AG09309 (cell line): ENCODE measurements at regions not wholly inside any gene's neighbourhood (a gene's known extent, or its start where the extent isn't known, plus 50 kb on each side); places are given as distances from the start of the nearest gene placed in this dataset.

Experiments
- DNase-seq: peaks from one replicate; pipeline ENCODE4 v3.0.0-alpha.2; 2010; ENCODE audit warnings: low read depth
- H3K4me3 ChIP-seq: 2 replicates; pipeline ENCODE4 v1.5.1; 2011; ENCODE audit warnings: mild to moderate bottlenecking, low read depth, low read length, moderate library complexity; ENCODE audit not compliant: control insufficient read depth
- TF ChIP-seq, protein P1 (sequence below): IDR thresholded peaks from 2 replicates; pipeline ENCODE4 v1.5.1; 2011; ENCODE audit warnings: mild to moderate bottlenecking, low read depth, low read length, inconsistent platforms; ENCODE audit not compliant: insufficient read depth, control insufficient read depth; ENCODE audit errors: missing control alignments

DNA sequence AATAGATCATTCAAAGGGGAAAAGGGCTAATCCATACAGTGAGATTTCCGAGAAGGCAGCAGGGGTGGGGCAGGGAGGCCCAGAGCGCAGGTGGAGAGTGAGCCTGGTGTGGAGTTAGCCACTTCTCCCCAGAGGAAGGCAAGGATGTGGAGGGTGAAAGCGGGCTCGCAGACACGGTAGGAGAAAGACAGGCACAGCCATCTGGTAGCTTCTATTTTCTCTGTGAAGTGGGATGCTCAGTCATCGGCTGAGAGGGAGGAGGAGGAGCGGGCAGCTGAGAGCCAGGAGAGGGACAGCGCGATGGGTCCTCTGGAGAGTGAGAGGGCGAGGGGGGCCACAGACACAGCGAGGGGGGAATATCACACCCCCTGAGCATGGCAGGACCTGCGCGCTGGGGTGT, 153.3 kb upstream of the NDUFV2 start:
- TF ChIP-seq, protein P1, sequence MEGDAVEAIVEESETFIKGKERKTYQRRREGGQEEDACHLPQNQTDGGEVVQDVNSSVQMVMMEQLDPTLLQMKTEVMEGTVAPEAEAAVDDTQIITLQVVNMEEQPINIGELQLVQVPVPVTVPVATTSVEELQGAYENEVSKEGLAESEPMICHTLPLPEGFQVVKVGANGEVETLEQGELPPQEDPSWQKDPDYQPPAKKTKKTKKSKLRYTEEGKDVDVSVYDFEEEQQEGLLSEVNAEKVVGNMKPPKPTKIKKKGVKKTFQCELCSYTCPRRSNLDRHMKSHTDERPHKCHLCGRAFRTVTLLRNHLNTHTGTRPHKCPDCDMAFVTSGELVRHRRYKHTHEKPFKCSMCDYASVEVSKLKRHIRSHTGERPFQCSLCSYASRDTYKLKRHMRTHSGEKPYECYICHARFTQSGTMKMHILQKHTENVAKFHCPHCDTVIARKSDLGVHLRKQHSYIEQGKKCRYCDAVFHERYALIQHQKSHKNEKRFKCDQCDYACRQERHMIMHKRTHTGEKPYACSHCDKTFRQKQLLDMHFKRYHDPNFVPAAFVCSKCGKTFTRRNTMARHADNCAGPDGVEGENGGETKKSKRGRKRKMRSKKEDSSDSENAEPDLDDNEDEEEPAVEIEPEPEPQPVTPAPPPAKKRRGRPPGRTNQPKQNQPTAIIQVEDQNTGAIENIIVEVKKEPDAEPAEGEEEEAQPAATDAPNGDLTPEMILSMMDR = no peak
- peak overlapping the region; percentile 18 for H3K4me3 ChIP-seq
- DNase-seq = no peak

DNA sequence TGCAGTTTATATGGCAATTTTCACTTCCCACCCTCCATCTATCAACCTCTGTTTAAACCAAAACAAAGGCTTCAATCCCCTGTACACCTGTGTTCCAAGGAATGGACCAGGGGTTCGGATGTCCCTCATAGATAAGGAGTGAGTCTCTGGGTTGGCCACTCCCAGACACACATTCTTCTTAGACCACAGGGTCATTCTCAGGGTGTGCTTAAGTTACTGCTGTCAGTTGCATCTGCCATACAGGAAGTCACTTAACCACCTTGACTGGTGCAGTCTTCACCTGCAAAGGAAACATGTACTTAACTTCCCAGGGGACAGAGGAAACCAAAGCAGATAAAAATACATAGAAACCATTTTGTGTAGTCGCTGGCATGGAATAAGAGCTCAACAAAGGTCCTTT, 151.0 kb upstream of the NDUFV2 start:
- TF ChIP-seq, protein P1 = no peak
- no peak overlapping the region for H3K4me3 ChIP-seq
- no peak for DNase-seq

DNA sequence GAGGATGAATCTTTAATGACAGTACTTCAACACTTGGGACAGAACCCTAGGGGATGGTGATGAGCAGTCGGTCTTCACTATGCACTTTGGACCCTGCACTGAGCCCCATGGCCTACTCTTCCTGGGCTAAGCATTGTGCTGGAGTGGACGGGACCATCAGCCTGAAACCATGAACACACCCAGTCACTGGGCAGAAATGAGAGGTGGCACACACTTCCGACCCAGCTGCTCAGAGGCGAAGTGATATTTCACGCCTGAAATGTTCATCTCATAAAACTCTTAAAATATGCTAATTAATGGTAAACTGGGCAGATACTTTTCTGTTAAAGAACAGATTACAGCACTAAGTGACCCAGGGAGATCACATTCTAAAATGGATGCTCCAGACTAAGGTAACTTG, 150.3 kb upstream of the NDUFV2 start:
- TF ChIP-seq, protein P1 = no peak
- DNase-seq = no peak
- no peak overlapping the region for H3K4me3 ChIP-seq

DNA sequence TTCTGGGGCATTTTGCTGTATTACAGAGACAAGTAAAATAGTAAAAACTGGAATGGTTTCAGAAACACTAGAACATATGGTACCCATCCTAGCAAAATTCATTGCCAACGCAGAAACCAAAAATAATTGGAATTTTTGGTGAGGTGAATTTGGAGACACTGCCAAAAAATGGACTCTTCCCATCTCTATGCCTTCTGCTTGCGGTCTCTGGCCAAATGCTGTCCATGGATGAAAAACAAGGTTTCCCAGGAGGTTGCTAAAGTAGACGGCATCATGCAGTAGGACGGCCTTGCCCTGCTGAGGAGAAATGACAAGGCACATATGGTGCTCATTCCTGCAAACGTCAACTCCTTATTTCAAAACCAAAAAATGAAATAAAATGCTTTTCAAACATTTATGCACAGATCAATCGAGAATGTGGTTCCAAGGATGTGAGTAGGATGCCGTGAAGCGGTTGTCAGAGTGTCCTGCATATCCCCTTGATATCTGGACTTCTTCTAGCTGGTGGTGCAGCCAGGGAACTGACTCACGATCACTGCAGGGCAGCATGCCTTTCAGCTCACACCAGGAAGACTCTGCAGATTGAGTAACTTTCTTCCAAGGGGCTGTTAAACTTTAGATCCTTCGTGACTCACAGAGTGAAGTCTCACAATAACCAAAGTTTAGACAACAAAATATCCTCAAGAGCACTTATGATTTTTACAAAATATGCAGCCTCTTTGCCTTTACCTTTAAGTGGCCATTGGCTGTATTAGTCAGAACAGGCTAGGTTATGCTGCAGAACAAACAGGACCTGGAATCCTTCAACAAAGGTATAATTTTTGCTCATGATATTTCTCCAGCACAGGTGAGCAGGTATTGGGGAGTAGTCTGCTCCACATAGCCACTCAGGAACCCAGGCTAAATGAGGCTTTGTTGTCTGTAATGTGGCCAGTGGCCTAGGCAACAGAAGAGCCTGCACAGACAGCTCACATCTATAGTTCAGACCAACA, 149.4 kb upstream of the NDUFV2 start:
- H3K4me3 ChIP-seq = no peak overlapping the region
- TF ChIP-seq, protein P1 = peak; percentile 43
- peak; percentile 91 for DNase-seq

DNA sequence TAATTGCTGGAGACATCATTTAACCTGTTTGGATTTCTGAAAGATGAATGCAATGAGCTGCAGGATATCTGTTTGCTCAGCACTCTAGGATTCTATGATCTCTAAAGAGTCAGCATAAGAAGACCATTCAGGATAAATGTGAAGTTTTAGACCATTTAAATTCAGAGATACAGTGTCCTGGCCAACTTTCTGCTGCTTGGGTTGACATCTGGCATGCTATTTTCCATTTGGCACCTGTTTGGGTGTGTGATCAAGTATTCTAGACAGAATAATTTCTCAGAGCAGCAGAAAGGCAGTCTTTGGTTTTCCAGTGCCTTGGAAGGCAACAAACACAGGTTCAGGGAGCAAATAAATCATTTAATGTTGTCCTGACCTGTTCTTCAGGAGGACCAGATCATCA, 144.8 kb upstream of the NDUFV2 start:
- TF ChIP-seq, protein P1 = no peak
- H3K4me3 ChIP-seq = no peak overlapping the region
- no peak for DNase-seq

DNA sequence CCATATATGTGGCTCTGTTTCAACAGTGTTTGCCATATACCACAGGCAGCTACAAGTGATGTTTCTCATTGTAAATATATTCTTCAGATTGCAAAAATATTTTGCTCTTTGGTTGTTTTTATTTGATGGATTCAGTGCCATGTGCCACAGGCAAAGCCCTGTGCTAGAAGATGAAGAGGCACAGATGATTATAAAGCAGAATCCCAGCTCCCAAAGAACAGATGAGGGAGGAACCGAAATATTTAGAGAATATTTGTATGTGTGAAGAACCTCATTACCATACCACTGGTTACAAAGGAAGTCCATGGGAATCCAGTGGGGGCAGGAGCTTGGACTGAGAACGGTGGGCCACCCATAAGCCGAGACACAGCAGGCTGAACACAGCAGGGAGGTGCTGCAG, 143.8 kb upstream of the NDUFV2 start:
- TF ChIP-seq, protein P1 = no peak
- no peak overlapping the region for H3K4me3 ChIP-seq
- DNase-seq = no peak
